HG02798 (cell line): ENCODE measurements at regions not wholly inside any gene's neighbourhood (a gene's known extent, or its start where the extent isn't known, plus 50 kb on each side); places are given as distances from the start of the nearest gene placed in this dataset.

ENCODE experiments used
- ATAC-seq: cut with Tn5 transposase; IDR thresholded peaks from one replicate; pipeline ENCODE4 v1.9.1; 2021; ENCODE audit warnings: mild to moderate bottlenecking; ENCODE audit not compliant: unreplicated experiment, poor library complexity

GRCh38 chr11:116244889-116245288, 527.9 kb downstream of the BUD13 start:
- ATAC-seq: no peak

- ATAC-seq: no peak
These were observed 528.3 kb downstream of the BUD13 start for GRCh38 chr11:116244439-116244838.

- ATAC-seq: no peak
These were observed 528.8 kb downstream of the BUD13 start for GRCh38 chr11:116243991-116244390.

GRCh38 chr11:116242006-116242405, 530.8 kb downstream of the BUD13 start:
- ATAC-seq: no peak

GRCh38 chr11:116240710-116241109, 532.1 kb downstream of the BUD13 start:
- ATAC-seq: no peak

GRCh38 chr11:116239247-116239646, 533.5 kb downstream of the BUD13 start:
- no peak for ATAC-seq

GRCh38 chr11:116234989-116235568, 537.7 kb downstream of the BUD13 start:
- no peak for ATAC-seq

- ATAC-seq: no peak
These were observed 539.2 kb downstream of the BUD13 start for GRCh38 chr11:116233561-116233960.

- ATAC-seq: no peak
These were observed 540.4 kb downstream of the BUD13 start for GRCh38 chr11:116232364-116232828.

GRCh38 chr11:116231543-116231942, 541.2 kb downstream of the BUD13 start:
- no peak for ATAC-seq

GRCh38 chr11:116230438-116230837, 542.3 kb downstream of the BUD13 start:
- ATAC-seq: no peak

GRCh38 chr11:116229236-116229970, 543.4 kb downstream of the BUD13 start:
- ATAC-seq: no peak

- no peak for ATAC-seq
These were observed 546.1 kb downstream of the BUD13 start for GRCh38 chr11:116226731-116227130.

- ATAC-seq: no peak
These were observed 546.8 kb downstream of the BUD13 start for GRCh38 chr11:116225784-116226585.

GRCh38 chr11:116225236-116225635, 547.6 kb downstream of the BUD13 start:
- no peak for ATAC-seq

GRCh38 chr11:116224889-116225200, 547.9 kb downstream of the BUD13 start:
- ATAC-seq: no peak

GRCh38 chr11:116224154-116224888, 548.5 kb downstream of the BUD13 start:
- ATAC-seq: peak; percentile 60

GRCh38 chr11:116221351-116221750, 551.4 kb downstream of the BUD13 start:
- ATAC-seq: no peak

GRCh38 chr11:116219171-116219635, 553.6 kb downstream of the BUD13 start:
- no peak for ATAC-seq

GRCh38 chr11:116217441-116217840, 555.3 kb downstream of the BUD13 start:
- ATAC-seq: no peak

GRCh38 chr11:116217006-116217405, 555.8 kb downstream of the BUD13 start:
- no peak for ATAC-seq
